Transverse colon (tissue), 3 donors: ENCODE measurements at regions not wholly inside any gene's neighbourhood (a gene's known extent, or its start where the extent isn't known, plus 50 kb on each side); places are given as distances from the start of the nearest gene placed in this dataset.

Source experiments
- POLR2A ChIP-seq: fragments of 450-650 bp; IDR thresholded peaks from one replicate; pipeline ENCODE4 v1.6.1; 2016; ENCODE audit warnings: antibody characterized with exemption, mild to moderate bottlenecking, moderate library complexity
- TF ChIP-seq, protein P1 (sequence below), 5 experiments: fragments of 200-600 bp in 3 of 5; fragments of 450-650 bp in 2 of 5; sonication (generic) in 3 of 5; IDR thresholded peaks; 1 replicate in 2 of 5; 2 replicates in 3 of 5; pipeline ENCODE4 v1.5.1; 2016 to 2017; ENCODE audit warnings: antibody characterized with exemption in 5 of 5, inconsistent platforms in 3 of 5, mild to moderate bottlenecking in 2 of 5, moderate library complexity in 1 of 5

DNA sequence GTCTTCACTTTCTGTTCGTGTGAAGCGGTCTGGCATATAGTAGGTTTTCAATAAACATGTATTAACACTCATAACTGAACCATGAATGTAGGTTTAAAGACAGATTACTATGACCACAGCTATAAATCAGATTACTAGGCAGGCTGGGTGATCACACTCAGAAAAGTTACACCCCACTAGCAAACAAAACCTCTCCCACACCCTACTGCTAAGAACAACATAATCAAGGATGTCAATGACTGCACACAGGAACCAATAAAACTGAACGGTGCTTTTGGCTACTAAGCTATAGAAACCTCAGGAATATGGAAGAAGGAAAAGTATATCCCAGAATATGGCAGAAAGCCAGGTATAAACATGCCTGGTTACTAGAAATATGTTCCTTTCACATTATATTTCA is 676.9 kb downstream of the SMARCA1 start:
- TF ChIP-seq, protein P1, sequence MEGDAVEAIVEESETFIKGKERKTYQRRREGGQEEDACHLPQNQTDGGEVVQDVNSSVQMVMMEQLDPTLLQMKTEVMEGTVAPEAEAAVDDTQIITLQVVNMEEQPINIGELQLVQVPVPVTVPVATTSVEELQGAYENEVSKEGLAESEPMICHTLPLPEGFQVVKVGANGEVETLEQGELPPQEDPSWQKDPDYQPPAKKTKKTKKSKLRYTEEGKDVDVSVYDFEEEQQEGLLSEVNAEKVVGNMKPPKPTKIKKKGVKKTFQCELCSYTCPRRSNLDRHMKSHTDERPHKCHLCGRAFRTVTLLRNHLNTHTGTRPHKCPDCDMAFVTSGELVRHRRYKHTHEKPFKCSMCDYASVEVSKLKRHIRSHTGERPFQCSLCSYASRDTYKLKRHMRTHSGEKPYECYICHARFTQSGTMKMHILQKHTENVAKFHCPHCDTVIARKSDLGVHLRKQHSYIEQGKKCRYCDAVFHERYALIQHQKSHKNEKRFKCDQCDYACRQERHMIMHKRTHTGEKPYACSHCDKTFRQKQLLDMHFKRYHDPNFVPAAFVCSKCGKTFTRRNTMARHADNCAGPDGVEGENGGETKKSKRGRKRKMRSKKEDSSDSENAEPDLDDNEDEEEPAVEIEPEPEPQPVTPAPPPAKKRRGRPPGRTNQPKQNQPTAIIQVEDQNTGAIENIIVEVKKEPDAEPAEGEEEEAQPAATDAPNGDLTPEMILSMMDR (IDR thresholded peaks at IDR 0.05) = no peak
- TF ChIP-seq POLR2A = no peak
